ENCODE measurements at regions not wholly inside any gene's neighbourhood (a gene's known extent, or its start where the extent isn't known, plus 50 kb on each side); places are given as distances from the start of the nearest gene placed in this dataset.

GRCh38 chr2:234212534-234212933, 162.0 kb downstream of the SPP2 start:
- no peak for TF ChIP-seq EZH2 (IDR thresholded peaks at IDR 0.05; ENCODE audit: low read depth, unreplicated experiment)
- TF ChIP-seq, protein P1, sequence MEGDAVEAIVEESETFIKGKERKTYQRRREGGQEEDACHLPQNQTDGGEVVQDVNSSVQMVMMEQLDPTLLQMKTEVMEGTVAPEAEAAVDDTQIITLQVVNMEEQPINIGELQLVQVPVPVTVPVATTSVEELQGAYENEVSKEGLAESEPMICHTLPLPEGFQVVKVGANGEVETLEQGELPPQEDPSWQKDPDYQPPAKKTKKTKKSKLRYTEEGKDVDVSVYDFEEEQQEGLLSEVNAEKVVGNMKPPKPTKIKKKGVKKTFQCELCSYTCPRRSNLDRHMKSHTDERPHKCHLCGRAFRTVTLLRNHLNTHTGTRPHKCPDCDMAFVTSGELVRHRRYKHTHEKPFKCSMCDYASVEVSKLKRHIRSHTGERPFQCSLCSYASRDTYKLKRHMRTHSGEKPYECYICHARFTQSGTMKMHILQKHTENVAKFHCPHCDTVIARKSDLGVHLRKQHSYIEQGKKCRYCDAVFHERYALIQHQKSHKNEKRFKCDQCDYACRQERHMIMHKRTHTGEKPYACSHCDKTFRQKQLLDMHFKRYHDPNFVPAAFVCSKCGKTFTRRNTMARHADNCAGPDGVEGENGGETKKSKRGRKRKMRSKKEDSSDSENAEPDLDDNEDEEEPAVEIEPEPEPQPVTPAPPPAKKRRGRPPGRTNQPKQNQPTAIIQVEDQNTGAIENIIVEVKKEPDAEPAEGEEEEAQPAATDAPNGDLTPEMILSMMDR (conservative IDR thresholded peaks at IDR 0.05; ENCODE audit: low read depth in 2 of 2) = no peak
- no peak for TF ChIP-seq REST (IDR thresholded peaks at IDR 0.05; ENCODE audit: unreplicated experiment)
- TF ChIP-seq POLR2AphosphoS5 (IDR thresholded peaks at IDR 0.05; ENCODE audit: low read depth) = no peak
- no peak for TF ChIP-seq EZH2phosphoT487 (IDR thresholded peaks at IDR 0.05; ENCODE audit: unreplicated experiment)
